ENCODE measurements at regions not wholly inside any gene's neighbourhood (a gene's known extent, or its start where the extent isn't known, plus 50 kb on each side); places are given as distances from the start of the nearest gene placed in this dataset.

DNA sequence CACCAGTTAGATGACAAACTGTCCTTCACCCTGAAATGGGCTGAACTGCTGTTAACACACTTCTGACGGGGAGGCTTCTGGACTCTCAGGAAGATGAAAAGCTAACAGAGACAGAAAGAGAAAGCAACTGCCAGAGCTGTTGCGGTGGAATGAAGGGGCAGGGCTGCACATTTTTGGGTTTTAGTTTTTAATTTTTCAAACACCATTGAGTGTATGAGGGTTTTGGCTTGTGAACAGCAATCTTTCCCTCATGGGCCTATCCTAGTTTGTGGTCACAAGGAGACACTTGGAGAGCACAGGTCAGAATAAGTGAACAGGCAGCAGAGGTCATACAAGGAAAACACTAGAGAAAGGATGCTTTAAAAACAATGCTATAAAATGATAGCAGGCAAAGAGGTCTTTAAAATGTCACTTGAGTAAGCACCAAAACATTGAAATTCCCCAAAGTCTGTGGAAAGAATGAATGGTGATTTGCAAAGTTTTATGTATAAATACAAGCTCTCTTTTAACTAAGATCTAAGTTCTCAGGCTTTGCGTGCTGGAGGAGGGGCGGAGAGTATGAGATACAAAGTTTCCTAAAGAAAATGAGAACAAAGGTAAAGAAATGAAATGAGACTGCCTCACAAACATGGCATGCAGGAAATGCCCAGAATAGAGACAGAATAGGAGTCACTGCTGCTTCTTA, 101.4 kb upstream of the GLI3 start:
- no peaks in the 10 kb centered on the region for H3F3A ChIP-seq (ENCODE audit: insufficient read depth, low read length, poor library complexity, severe bottlenecking)
- no peaks in the 10 kb centered on the region for H3K27me3 ChIP-seq (ENCODE audit: insufficient read depth, low read depth, low read length)
- H3K9ac ChIP-seq (ENCODE audit: low read length): no peak overlapping the region
- H3K9me2 ChIP-seq (ENCODE audit: insufficient read depth, low read length): no peaks in the 10 kb centered on the region
- no peak overlapping the region for H3K4me2 ChIP-seq (ENCODE audit: low read length)
- TF ChIP-seq RAD21 (conservative IDR thresholded peaks at IDR 0.05) (no peak), MXI1 (conservative IDR thresholded peaks at IDR 0.05; ENCODE audit: poor library complexity, severe bottlenecking) (no peak), EZH2 (IDR thresholded peaks at IDR 0.05; ENCODE audit: borderline replicate concordance, insufficient read depth, low read length, poor library complexity, severe bottlenecking) (no peak), EP300 (conservative IDR thresholded peaks at IDR 0.05; ENCODE audit: poor library complexity, severe bottlenecking) (no peak), TAF1 (IDR thresholded peaks at IDR 0.05; ENCODE audit: low read depth) (no peak)
- TF ChIP-seq, protein P1, sequence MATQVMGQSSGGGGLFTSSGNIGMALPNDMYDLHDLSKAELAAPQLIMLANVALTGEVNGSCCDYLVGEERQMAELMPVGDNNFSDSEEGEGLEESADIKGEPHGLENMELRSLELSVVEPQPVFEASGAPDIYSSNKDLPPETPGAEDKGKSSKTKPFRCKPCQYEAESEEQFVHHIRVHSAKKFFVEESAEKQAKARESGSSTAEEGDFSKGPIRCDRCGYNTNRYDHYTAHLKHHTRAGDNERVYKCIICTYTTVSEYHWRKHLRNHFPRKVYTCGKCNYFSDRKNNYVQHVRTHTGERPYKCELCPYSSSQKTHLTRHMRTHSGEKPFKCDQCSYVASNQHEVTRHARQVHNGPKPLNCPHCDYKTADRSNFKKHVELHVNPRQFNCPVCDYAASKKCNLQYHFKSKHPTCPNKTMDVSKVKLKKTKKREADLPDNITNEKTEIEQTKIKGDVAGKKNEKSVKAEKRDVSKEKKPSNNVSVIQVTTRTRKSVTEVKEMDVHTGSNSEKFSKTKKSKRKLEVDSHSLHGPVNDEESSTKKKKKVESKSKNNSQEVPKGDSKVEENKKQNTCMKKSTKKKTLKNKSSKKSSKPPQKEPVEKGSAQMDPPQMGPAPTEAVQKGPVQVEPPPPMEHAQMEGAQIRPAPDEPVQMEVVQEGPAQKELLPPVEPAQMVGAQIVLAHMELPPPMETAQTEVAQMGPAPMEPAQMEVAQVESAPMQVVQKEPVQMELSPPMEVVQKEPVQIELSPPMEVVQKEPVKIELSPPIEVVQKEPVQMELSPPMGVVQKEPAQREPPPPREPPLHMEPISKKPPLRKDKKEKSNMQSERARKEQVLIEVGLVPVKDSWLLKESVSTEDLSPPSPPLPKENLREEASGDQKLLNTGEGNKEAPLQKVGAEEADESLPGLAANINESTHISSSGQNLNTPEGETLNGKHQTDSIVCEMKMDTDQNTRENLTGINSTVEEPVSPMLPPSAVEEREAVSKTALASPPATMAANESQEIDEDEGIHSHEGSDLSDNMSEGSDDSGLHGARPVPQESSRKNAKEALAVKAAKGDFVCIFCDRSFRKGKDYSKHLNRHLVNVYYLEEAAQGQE (IDR thresholded peaks at IDR 0.05; ENCODE audit: borderline replicate concordance): no peak
- TF ChIP-seq, protein P2, sequence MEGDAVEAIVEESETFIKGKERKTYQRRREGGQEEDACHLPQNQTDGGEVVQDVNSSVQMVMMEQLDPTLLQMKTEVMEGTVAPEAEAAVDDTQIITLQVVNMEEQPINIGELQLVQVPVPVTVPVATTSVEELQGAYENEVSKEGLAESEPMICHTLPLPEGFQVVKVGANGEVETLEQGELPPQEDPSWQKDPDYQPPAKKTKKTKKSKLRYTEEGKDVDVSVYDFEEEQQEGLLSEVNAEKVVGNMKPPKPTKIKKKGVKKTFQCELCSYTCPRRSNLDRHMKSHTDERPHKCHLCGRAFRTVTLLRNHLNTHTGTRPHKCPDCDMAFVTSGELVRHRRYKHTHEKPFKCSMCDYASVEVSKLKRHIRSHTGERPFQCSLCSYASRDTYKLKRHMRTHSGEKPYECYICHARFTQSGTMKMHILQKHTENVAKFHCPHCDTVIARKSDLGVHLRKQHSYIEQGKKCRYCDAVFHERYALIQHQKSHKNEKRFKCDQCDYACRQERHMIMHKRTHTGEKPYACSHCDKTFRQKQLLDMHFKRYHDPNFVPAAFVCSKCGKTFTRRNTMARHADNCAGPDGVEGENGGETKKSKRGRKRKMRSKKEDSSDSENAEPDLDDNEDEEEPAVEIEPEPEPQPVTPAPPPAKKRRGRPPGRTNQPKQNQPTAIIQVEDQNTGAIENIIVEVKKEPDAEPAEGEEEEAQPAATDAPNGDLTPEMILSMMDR (IDR thresholded peaks at IDR 0.05; ENCODE audit: poor library complexity, severe bottlenecking): no peak
- H2AFZ ChIP-seq (ENCODE audit: low read depth, low read length): no peak overlapping the region
- H3K27ac ChIP-seq (ENCODE audit: low read length): no peak overlapping the region
- H3K36me3 ChIP-seq (ENCODE audit: insufficient read depth, low read length): no peaks in the 10 kb centered on the region
- no peak overlapping the region for H3K4me3 ChIP-seq (ENCODE audit: low read length)
- no peaks in the 10 kb centered on the region for H4K20me1 ChIP-seq (ENCODE audit: insufficient read depth)
- H3K79me2 ChIP-seq (replicated peaks; ENCODE audit: insufficient read depth, low read length): no peaks in the 10 kb centered on the region
- H3K9me3 ChIP-seq (ENCODE audit: low read length): no peaks in the 10 kb centered on the region

DNA sequence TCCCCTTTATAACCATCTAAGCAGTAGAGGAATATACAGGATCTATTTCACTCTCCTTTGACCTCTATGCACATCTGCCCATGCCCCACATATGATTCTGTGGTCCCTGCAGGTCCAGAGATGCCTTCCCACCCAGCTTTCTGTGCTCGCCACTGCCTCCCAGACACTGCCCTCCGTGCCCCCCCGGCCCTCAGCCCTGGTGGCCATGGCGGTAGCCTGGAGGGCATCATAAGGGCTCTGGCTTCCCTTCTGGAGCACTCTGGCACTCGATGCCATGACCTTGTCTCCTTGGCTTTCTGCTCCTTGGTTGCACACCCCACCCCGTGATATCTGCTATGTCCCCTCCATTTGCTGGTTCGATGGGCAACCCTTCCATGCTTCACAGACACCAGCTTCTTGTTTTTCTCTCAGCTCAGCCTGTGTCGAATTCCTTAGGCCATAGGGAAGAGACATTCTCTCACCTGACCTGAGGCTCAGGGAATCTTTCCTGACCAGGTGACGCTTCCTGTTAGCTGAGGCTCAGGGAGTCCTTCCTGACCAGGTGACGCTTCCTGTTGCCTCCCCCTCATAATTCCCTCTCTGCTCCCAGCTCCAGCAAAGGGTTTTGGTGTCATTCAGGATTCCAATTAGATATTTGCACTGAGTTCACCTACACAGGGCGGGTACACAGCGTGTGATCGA, 100.4 kb upstream of the GLI3 start:
- H3K9me3 ChIP-seq (ENCODE audit: low read length): no peaks in the 10 kb centered on the region
- H4K20me1 ChIP-seq (ENCODE audit: insufficient read depth): no peaks in the 10 kb centered on the region
- H3K9ac ChIP-seq (ENCODE audit: low read length): no peak overlapping the region
- no peaks in the 10 kb centered on the region for H3K9me2 ChIP-seq (ENCODE audit: insufficient read depth, low read length)
- no peaks in the 10 kb centered on the region for H3K36me3 ChIP-seq (ENCODE audit: insufficient read depth, low read length)
- H2AFZ ChIP-seq (ENCODE audit: low read depth, low read length): no peak overlapping the region
- H3K4me3 ChIP-seq (ENCODE audit: low read length): no peak overlapping the region
- H3K27ac ChIP-seq (ENCODE audit: low read length): no peak overlapping the region
- H3F3A ChIP-seq (ENCODE audit: insufficient read depth, low read length, poor library complexity, severe bottlenecking): no peaks in the 10 kb centered on the region
- no peak overlapping the region for H3K4me2 ChIP-seq (ENCODE audit: low read length)
- no peaks in the 10 kb centered on the region for H3K79me2 ChIP-seq (replicated peaks; ENCODE audit: insufficient read depth, low read length)
- TF ChIP-seq, protein P1 (IDR thresholded peaks at IDR 0.05; ENCODE audit: borderline replicate concordance): no peak
- no peak for TF ChIP-seq TAF1 (IDR thresholded peaks at IDR 0.05; ENCODE audit: low read depth)
- TF ChIP-seq POLR2AphosphoS5 (IDR thresholded peaks at IDR 0.05): no peak
- no peak for TF ChIP-seq EZH2 (IDR thresholded peaks at IDR 0.05; ENCODE audit: borderline replicate concordance, insufficient read depth, low read length, poor library complexity, severe bottlenecking)
- no peak for TF ChIP-seq RAD21 (conservative IDR thresholded peaks at IDR 0.05)
- no peak for TF ChIP-seq MXI1 (conservative IDR thresholded peaks at IDR 0.05; ENCODE audit: poor library complexity, severe bottlenecking)
- TF ChIP-seq, protein P2 (IDR thresholded peaks at IDR 0.05; ENCODE audit: poor library complexity, severe bottlenecking): no peak
- TF ChIP-seq SMC3 (conservative IDR thresholded peaks at IDR 0.05; ENCODE audit: poor library complexity): no peak
- no peak for TF ChIP-seq EP300 (conservative IDR thresholded peaks at IDR 0.05; ENCODE audit: poor library complexity, severe bottlenecking)
- H3K27me3 ChIP-seq (ENCODE audit: insufficient read depth, low read depth, low read length): no peaks in the 10 kb centered on the region

Measured in neural cell (in vitro differentiated cells).